ENCODE measurements at regions not wholly inside any gene's neighbourhood (a gene's known extent, or its start where the extent isn't known, plus 50 kb on each side); places are given as distances from the start of the nearest gene placed in this dataset.

- TF ChIP-seq CTCF (IDR thresholded peaks at IDR 0.05) (no peak), POLR2A (IDR thresholded peaks at IDR 0.05) (no peak)
These were observed 425.3 kb downstream of the DUSP10 start for GRCh38 chr1:221316491-221317056.
